ENCODE measurements at regions not wholly inside any gene's neighbourhood (a gene's known extent, or its start where the extent isn't known, plus 50 kb on each side); places are given as distances from the start of the nearest gene placed in this dataset.

GRCh38 chr6:4506792-4507191 lies 269.4 kb upstream of the CDYL start:
- WGBS (ENCODE audit: insufficient coverage, low coverage, missing lambda C conversion rate), result 0% methylated on average over 1 of the region's 1 CpG
- Histone ChIP-seq H3K4me3 (no peak overlapping the region), H3K9me1 (ENCODE audit: control insufficient read depth, insufficient read depth, low read length) (no peaks in the 10 kb centered on the region), H3K27ac (ENCODE audit: extremely low read depth, low read depth, low read length) (no peak overlapping the region), H4K20me1 (replicated peaks; ENCODE audit: control insufficient read depth, insufficient read depth, low read length) (no peaks in the 10 kb centered on the region), H3K79me2 (ENCODE audit: control insufficient read depth, insufficient read depth, low read length) (no peaks in the 10 kb centered on the region), H2AFZ (ENCODE audit: low read depth, low read length) (no peak overlapping the region), H3K27me3 (ENCODE audit: control insufficient read depth in 2 of 2, insufficient read depth in 2 of 2, low read length in 2 of 2) (peaks cover 15 to 23% of the 10 kb centered on the region in 2 experiments), H3K36me3 (ENCODE audit: control insufficient read depth, insufficient read depth, low read length) (no peaks in the 10 kb centered on the region), H3K4me2 (ENCODE audit: insufficient read depth, low read length) (no peak overlapping the region), H3K4me1 (replicated peaks in 1 of 2; ENCODE audit: control insufficient read depth in 2 of 2, insufficient read depth in 2 of 2, low read length in 2 of 2) (peaks cover 0 to 4% of the 10 kb centered on the region in 2 experiments; a peak in 2 of 5 replicates), H3K9ac (ENCODE audit: insufficient read depth in 1 of 2, low read depth in 2 of 2, low read length in 2 of 2) (no peak overlapping the region), H3K9me3 (replicated peaks; ENCODE audit: control insufficient read depth, insufficient read depth, low read depth, low read length) (no peaks in the 10 kb centered on the region)
- intact Hi-C loops (cut with micrococcal nuclease) (no loop called here), in situ Hi-C loops (cut with MboI) (no loop called here)
- ChIA-PET POLR2A (no interaction called here), CTCF (ENCODE audit: low intra/inter-chr PET ratio) (no interaction called here)
- FAIRE-seq (no peak), DNase-seq (ENCODE audit: extremely low read depth in 1 of 4, low spot score in 3 of 4) (no peak), ATAC-seq (no peak)
- TF ChIP-seq ZBTB1 (CRISPR knock-in tag; IDR thresholded peaks at IDR 0.05; ENCODE audit: borderline replicate concordance, low read depth) (no peak), ATF7 (IDR thresholded peaks at IDR 0.05) (no peak), ZNF311 (CRISPR knock-in tag; IDR thresholded peaks at IDR 0.05) (no peak), LCOR (CRISPR knock-in tag; IDR thresholded peaks at IDR 0.05) (no peak), SMARCE1 (IDR thresholded peaks at IDR 0.05) (no peak), CTCFL (IDR thresholded peaks at IDR 0.05; ENCODE audit: borderline replicate concordance, insufficient read depth, low read depth, low read length, poor library complexity, severe bottlenecking) (no peak), E2F4 (CRISPR knock-in tag; IDR thresholded peaks at IDR 0.05; ENCODE audit: low read depth) (no peak), SRSF1 (IDR thresholded peaks at IDR 0.05; ENCODE audit: low read depth, low read length) (no peak), DIDO1 (tag; IDR thresholded peaks at IDR 0.05; ENCODE audit: low read depth) (no peak), PHF20 (IDR thresholded peaks at IDR 0.05; ENCODE audit: partially characterized antibody) (no peak), XRCC5 (IDR thresholded peaks at IDR 0.05; ENCODE audit: low read depth, low read length) (no peak), HOXB6 (CRISPR knock-in tag; IDR thresholded peaks at IDR 0.05; ENCODE audit: borderline replicate concordance) (no peak)
- no TSS peak for BruUV-seq (replicated peaks)

Measured in K562 (cell line).